Lower lobe of right lung (tissue), 2 donors: ENCODE measurements at regions not wholly inside any gene's neighbourhood (a gene's known extent, or its start where the extent isn't known, plus 50 kb on each side); places are given as distances from the start of the nearest gene placed in this dataset.
A peak's percentile ranks its signal among the peaks of the same experiment; 100 is the strongest.

ENCODE experiments used
- ATAC-seq, 2 donors: fragments of 200-7000 bp; cut with Tn5 transposase; one replicate each; pipeline ENCODE4 v1.9.1; 2020 to 2022; ENCODE audit warnings: mild to moderate bottlenecking in 2 of 2, moderate library complexity in 2 of 2
- DNase-seq: peaks from one replicate; pipeline ENCODE4 v3.0.0-alpha.2; 2020
- H3K27ac ChIP-seq: fragments of 200-600 bp; one replicate; pipeline ENCODE4 v1.8.0; 2022
- H3K27me3 ChIP-seq: fragments of 200-600 bp; one replicate; pipeline ENCODE4 v1.8.0; 2022; ENCODE audit warnings: low read depth
- H3K36me3 ChIP-seq: fragments of 200-600 bp; one replicate; pipeline ENCODE4 v1.8.0; 2022; ENCODE audit warnings: mild to moderate bottlenecking
- H3K4me1 ChIP-seq: fragments of 200-600 bp; one replicate; pipeline ENCODE4 v1.8.0; 2022
- H3K4me3 ChIP-seq: fragments of 200-600 bp; one replicate; pipeline ENCODE4 v1.8.0; 2022; ENCODE audit warnings: mild to moderate bottlenecking
- H3K9me3 ChIP-seq: fragments of 200-600 bp; one replicate; pipeline ENCODE4 v1.8.0; 2022
- intact Hi-C: fragments of 100-400 bp; cut with DNase I; formaldehyde crosslinking; loops from one replicate; pipeline ENCODE4 v1.11.0; 2022
- TF ChIP-seq, protein P1 (sequence below): fragments of 200-600 bp; IDR thresholded peaks from one replicate; pipeline ENCODE4 v1.8.0; 2022; ENCODE audit warnings: antibody characterized with exemption, mild to moderate bottlenecking
- donor health status: DM: no; HTN: yes; CAD: no; lungs with severe emphysema.

DNA sequence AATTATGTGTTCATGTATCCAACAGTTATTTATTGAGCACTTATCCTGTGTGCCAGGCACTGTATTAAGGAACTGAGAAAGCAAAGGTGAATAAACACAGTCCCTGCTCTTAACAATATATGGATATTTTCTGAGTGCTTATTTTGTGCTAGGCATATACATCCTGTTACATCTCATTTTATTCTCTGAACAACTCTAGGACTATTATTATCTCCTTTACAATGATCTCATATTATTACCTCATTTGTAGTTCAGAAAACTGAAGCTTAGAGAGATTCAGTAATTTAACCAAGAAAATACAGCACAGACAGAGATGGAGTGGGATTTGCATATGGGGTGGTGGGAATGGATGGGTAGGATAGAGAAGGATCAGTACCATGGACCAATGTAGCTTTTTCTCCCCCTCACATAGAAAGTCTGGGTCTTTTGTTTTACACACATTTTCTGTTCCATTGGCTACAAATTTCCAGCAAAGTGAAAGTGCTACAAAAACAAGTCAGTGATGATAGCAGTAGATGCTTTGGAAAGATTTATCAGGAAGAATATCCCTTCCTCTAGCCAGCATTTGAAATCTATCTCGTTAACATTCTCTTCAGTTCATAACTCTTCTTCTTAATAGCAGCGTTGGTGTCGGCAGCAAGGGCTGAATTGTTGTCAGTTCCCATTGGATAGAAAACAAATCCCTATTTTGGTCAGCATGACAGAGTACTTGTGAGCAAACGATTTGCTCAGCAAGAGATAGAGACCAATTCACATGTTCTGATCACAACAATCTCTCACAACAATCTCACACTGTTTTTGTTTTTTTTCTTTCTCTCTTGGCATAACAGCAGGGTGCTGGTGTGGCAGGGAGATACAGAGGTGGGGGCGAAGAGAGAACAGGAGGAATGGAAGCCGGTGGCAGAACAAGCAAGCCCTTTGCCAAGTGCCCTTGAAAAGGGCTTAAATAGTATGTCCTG lies 102.2 kb upstream of the KCTD1 start:
- Histone ChIP-seq H3K4me3 (no peak overlapping the region), H3K36me3 (no peaks in the 10 kb centered on the region), H3K27me3 (peaks cover 6% of the 10 kb centered on the region), H3K27ac (no peak overlapping the region), H3K9me3 (no peaks in the 10 kb centered on the region), H3K4me1 (peaks cover 20% of the 10 kb centered on the region)
- intact Hi-C loops, result no loop called here
- ATAC-seq (no peak), DNase-seq (no peak)
- TF ChIP-seq, protein P1, sequence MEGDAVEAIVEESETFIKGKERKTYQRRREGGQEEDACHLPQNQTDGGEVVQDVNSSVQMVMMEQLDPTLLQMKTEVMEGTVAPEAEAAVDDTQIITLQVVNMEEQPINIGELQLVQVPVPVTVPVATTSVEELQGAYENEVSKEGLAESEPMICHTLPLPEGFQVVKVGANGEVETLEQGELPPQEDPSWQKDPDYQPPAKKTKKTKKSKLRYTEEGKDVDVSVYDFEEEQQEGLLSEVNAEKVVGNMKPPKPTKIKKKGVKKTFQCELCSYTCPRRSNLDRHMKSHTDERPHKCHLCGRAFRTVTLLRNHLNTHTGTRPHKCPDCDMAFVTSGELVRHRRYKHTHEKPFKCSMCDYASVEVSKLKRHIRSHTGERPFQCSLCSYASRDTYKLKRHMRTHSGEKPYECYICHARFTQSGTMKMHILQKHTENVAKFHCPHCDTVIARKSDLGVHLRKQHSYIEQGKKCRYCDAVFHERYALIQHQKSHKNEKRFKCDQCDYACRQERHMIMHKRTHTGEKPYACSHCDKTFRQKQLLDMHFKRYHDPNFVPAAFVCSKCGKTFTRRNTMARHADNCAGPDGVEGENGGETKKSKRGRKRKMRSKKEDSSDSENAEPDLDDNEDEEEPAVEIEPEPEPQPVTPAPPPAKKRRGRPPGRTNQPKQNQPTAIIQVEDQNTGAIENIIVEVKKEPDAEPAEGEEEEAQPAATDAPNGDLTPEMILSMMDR, result no peak

DNA sequence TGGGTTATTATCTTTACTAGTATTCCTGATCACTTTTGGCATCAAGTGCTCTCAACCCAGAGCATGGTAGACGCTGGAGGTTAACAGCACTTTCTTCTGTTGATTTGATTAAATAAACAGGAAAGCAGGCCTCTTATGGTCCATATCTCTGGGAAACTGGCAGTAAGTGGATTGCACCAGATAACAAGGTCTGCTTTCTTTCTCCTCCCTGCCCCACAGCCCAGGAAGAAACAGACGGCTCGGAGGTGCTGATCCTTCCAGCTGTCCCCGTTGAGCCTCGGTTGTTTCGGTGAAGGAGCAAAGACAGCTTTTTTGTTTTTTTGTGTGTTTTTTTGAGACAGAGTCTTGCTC lies 100.8 kb upstream of the KCTD1 start:
- Histone ChIP-seq H3K27ac (no peak overlapping the region), H3K27me3 (no peaks in the 10 kb centered on the region), H3K4me1 (peaks cover 8% of the 10 kb centered on the region), H3K36me3 (no peaks in the 10 kb centered on the region), H3K4me3 (no peak overlapping the region), H3K9me3 (no peaks in the 10 kb centered on the region)
- no peak for DNase-seq
- TF ChIP-seq, protein P1, result no peak
- intact Hi-C loops, result no loop called here
- peak; percentile 76 to 88 for ATAC-seq

DNA sequence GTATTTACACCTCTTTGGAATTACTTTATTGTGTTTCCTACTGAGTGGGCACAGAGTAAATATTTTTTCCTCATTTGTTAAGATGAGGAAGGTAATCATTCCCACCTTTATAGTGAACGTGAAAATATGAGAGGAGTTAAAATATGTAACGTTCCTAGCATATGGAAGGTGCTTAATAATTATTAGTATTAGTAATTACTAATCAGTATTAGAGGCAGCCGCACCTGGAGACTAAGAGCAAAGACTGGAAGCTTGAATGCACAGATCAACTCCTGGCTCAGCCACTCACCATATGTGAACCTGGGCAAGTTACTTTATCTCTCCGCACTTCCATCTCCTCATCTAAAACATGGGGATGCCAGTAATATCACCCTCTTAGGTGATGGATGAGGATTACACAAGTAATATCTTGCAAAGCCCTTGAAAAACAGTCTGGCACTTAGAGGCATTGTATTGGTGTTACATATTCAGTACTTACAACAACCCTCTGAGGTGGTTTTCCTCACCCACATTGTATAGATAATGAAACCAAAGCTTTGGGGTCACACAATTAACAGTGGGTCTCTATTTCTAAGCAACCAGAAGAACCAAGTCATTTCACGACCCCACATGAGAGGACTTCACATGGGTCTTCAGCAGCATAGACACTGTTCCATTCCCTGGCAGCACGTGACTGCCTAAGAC lies 100.3 kb upstream of the KCTD1 start:
- DNase-seq (no peak), ATAC-seq (peak in 1 of 2 donors; percentile 2)
- H3K4me3 ChIP-seq, result no peak overlapping the region
- TF ChIP-seq, protein P1, result no peak
- intact Hi-C loops, result no loop called here
- no peaks in the 10 kb centered on the region for H3K27me3 ChIP-seq
- H3K27ac ChIP-seq, result no peak overlapping the region
- H3K4me1 ChIP-seq, result peaks cover 8% of the 10 kb centered on the region
- H3K9me3 ChIP-seq, result no peaks in the 10 kb centered on the region
- no peaks in the 10 kb centered on the region for H3K36me3 ChIP-seq

DNA sequence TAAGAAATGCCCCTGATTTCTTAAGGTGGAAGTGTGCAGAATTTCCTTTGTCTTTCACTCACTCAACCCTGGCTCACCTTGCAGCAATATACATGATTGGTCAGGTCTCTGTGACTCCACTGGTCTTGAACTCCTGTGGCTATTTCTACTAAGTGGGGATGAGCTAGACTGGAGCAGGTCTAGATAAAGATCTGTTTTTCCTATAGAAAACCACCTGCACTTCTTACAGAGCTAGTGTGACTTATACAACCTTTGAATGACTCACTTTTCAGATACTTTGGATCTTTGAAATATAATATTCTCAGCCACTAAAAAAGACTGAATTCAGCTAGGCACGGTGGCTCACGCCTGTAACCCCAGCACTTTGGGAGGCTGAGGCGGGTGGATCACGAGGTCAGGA lies 98.5 kb upstream of the KCTD1 start:
- Histone ChIP-seq H3K36me3 (no peaks in the 10 kb centered on the region), H3K27me3 (no peaks in the 10 kb centered on the region), H3K4me1 (peaks cover 8% of the 10 kb centered on the region), H3K9me3 (no peaks in the 10 kb centered on the region), H3K27ac (no peak overlapping the region), H3K4me3 (no peak overlapping the region)
- DNase-seq, result no peak
- no peak for ATAC-seq
- intact Hi-C loops, result no loop called here
- TF ChIP-seq, protein P1, result no peak

DNA sequence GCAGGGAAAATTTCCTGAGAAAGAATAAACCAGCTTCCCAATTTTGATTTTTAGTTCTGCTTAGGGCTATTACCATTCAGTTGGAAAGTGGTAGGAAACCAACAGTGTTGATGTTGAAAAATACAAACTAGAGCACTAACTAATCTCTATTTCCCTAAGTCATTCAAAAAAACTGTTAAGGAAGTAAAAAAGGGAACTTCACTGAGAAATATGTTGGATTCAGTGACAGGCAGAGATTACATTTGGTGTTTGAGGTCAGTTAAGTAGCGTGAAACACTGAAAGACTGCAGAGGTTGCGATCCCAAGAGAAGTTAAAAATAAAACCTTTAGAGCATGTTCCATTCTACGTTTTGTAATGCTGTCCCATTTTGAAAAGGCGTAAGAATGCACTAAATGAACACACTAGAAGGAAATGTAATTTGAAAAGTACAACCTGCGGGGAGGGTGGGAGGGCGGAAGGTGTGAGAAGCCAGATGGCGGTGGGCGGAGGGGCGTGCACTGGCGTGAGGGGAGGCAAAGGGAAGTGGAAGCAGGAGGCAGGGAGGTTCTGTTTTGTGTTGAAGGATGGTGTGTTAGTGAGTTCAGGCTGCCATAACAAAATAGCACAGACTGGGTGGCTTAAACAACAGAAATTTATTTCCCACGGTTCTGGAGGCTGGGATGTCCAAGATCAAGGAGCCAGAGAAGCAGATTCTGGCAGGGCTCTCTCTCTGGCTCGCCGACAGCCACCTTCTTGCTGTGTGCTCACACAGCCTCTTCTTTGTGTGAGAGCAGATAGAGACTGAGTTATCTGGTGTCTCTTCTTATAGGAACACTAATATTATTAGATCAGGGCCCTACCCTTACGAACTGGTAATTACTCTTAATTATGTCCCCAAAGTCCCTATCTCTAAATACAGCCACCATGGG lies 94.3 kb upstream of the KCTD1 start:
- Histone ChIP-seq H3K27me3 (no peaks in the 10 kb centered on the region), H3K27ac (no peak overlapping the region), H3K36me3 (no peaks in the 10 kb centered on the region), H3K4me3 (no peak overlapping the region), H3K9me3 (no peaks in the 10 kb centered on the region), H3K4me1 (no peaks in the 10 kb centered on the region)
- ATAC-seq, result peak; percentile 23 to 26
- TF ChIP-seq, protein P1, result no peak
- intact Hi-C loops, result no loop called here
- no peak for DNase-seq
